ENCODE measurements at regions not wholly inside any gene's neighbourhood (a gene's known extent, or its start where the extent isn't known, plus 50 kb on each side); places are given as distances from the start of the nearest gene placed in this dataset.

DNA sequence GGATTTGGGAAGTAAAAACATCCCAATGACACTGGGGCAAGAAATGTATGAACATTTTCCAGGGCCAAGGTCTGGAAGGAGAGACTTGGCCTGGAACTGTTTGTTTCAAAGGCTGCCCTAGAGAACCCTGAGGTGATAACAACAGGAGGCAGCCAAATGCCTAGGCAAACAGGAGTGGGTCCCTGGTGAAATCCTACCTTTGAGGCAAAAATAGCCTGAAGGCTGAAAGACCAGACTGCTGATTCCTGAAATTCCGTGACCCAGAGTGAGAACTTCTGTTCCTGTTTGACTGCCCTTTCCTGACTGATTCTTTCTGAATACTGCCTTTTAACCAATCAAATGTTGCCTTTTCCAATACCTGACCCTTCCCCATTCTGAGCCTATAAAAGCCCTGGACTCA is 196.4 kb downstream of the NSUN3 start:
- TF ChIP-seq, protein P1, sequence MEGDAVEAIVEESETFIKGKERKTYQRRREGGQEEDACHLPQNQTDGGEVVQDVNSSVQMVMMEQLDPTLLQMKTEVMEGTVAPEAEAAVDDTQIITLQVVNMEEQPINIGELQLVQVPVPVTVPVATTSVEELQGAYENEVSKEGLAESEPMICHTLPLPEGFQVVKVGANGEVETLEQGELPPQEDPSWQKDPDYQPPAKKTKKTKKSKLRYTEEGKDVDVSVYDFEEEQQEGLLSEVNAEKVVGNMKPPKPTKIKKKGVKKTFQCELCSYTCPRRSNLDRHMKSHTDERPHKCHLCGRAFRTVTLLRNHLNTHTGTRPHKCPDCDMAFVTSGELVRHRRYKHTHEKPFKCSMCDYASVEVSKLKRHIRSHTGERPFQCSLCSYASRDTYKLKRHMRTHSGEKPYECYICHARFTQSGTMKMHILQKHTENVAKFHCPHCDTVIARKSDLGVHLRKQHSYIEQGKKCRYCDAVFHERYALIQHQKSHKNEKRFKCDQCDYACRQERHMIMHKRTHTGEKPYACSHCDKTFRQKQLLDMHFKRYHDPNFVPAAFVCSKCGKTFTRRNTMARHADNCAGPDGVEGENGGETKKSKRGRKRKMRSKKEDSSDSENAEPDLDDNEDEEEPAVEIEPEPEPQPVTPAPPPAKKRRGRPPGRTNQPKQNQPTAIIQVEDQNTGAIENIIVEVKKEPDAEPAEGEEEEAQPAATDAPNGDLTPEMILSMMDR (IDR thresholded peaks at IDR 0.05): no peak
- no peak for TF ChIP-seq POLR2A (IDR thresholded peaks at IDR 0.05)
